HG03135 (cell line): ENCODE measurements at regions not wholly inside any gene's neighbourhood (a gene's known extent, or its start where the extent isn't known, plus 50 kb on each side); places are given as distances from the start of the nearest gene placed in this dataset.

Experiments
- ATAC-seq: cut with Tn5 transposase; IDR thresholded peaks from one replicate; pipeline ENCODE4 v1.9.1; 2021; ENCODE audit warnings: mild to moderate bottlenecking, moderate library complexity; ENCODE audit not compliant: unreplicated experiment

GRCh38 chr13:44092078-44092970 is 212.6 kb downstream of the LACC1 start:
- ATAC-seq, result no peak

- ATAC-seq, result no peak
Observed at GRCh38 chr13:44093607-44094564, 214.2 kb downstream of the LACC1 start.

GRCh38 chr13:44096901-44097300 is 217.2 kb downstream of the LACC1 start:
- ATAC-seq, result no peak

GRCh38 chr13:44098559-44098958 is 218.9 kb downstream of the LACC1 start:
- ATAC-seq, result no peak

- no peak for ATAC-seq
Observed at GRCh38 chr13:44101347-44102083, 221.8 kb downstream of the LACC1 start.

- ATAC-seq, result no peak
Observed at GRCh38 chr13:44103429-44104196, 223.9 kb downstream of the LACC1 start.

- no peak for ATAC-seq
Observed at GRCh38 chr13:44104197-44104490, 224.4 kb downstream of the LACC1 start.

GRCh38 chr13:44104969-44105368 is 225.3 kb downstream of the LACC1 start:
- no peak for ATAC-seq

GRCh38 chr13:44106266-44107152 is 226.8 kb downstream of the LACC1 start:
- ATAC-seq, result no peak

GRCh38 chr13:44107357-44108121 is 227.8 kb downstream of the LACC1 start:
- no peak for ATAC-seq

GRCh38 chr13:44108331-44108858 is 228.7 kb downstream of the LACC1 start:
- no peak for ATAC-seq

- no peak for ATAC-seq
Observed at GRCh38 chr13:44110091-44110621, 230.5 kb downstream of the LACC1 start.

GRCh38 chr13:44111701-44112100 is 232.0 kb downstream of the LACC1 start:
- ATAC-seq, result no peak

- no peak for ATAC-seq
Observed at GRCh38 chr13:44112700-44113329, 233.1 kb downstream of the LACC1 start.

- no peak for ATAC-seq
Observed at GRCh38 chr13:44116562-44117332, 237.0 kb downstream of the LACC1 start.

- no peak for ATAC-seq
Observed at GRCh38 chr13:44117351-44117750, 237.6 kb downstream of the LACC1 start.

- no peak for ATAC-seq
Observed at GRCh38 chr13:44117816-44118215, 238.1 kb downstream of the LACC1 start.
